LNCaP clone FGC (cell line): ENCODE measurements at regions not wholly inside any gene's neighbourhood (a gene's known extent, or its start where the extent isn't known, plus 50 kb on each side); places are given as distances from the start of the nearest gene placed in this dataset.
"Not testable (repeated sequence)": the region's sequence is repeated elsewhere in the genome, so short reads cannot be mapped to it uniquely, and the experiment has no call there.

Source experiments
- DNase-seq: peaks from one replicate; pipeline ENCODE4 v3.0.0-alpha.2; 2011; ENCODE audit warnings: low read depth
- H3K4me3 ChIP-seq: 2 replicates; pipeline ENCODE4 v1.5.1; 2011; ENCODE audit warnings: mild to moderate bottlenecking, low read depth, low read length, control low read depth
- CTCF ChIP-seq: IDR thresholded peaks from 2 replicates; pipeline ENCODE4 v1.5.1; 2012; ENCODE audit warnings: mild to moderate bottlenecking; ENCODE audit not compliant: control insufficient read depth, insufficient read depth; ENCODE audit errors: extremely low read depth

DNA sequence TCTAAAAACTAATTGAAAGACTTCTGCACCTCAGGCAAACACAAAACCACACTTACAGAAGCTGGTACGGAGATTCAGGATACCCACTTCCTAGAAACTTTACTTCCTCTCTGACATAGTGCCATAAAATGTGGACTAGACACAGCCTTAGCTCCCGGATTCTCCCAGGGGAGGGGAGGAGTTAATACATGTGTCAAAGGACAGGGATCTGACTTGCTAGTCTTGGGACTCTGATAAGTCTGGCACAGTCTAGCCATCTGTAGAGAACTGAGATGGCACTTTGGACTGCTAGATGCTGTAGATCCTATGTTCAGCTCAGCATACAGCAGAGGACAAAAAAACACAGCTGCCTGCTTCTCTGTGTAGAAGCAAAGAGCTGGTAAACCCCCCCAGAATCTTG lies 769.8 kb upstream of the MIR17HG start:
- TF ChIP-seq CTCF = no peak
- no peak for DNase-seq

GRCh38 chr13:90585392-90585791 lies 762.1 kb upstream of the MIR17HG start:
- DNase-seq = no peak
- H3K4me3 ChIP-seq = no peak overlapping the region
- TF ChIP-seq CTCF = no peak

More for the DNA sequence above, 769.8 kb upstream of the MIR17HG start:
- no peak overlapping the region for H3K4me3 ChIP-seq

GRCh38 chr13:90591260-90591926 lies 756.1 kb upstream of the MIR17HG start:
- DNase-seq = no peak
- no peak for TF ChIP-seq CTCF
- H3K4me3 ChIP-seq = no peak overlapping the region

- no peak overlapping the region for H3K4me3 ChIP-seq
- no peak for DNase-seq
- TF ChIP-seq CTCF = no peak
Measured at GRCh38 chr13:90591927-90592268, 755.6 kb upstream of the MIR17HG start.

DNA sequence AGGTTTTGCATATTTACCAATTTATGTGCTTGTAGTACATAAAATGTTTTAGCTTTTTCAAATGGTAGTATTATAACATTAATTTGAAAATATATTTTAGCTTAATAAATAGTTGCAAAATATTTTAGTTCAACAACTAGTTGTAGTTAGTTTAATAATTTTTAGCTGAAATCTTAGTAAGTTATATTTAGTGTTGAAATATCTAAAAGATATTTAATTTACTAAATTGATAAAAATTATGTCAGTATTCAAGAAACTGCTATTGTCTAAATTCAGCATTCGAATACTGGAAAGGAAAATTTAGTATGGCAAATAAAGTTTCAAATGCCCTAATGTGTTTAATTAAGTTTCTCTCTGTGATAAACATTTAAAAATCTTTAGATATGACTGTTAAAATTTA lies 754.5 kb upstream of the MIR17HG start:
- no peak for DNase-seq
- H3K4me3 ChIP-seq = no peak overlapping the region

GRCh38 chr13:90594681-90595080 lies 752.8 kb upstream of the MIR17HG start:
- DNase-seq = no peak
- no peak overlapping the region for H3K4me3 ChIP-seq
- TF ChIP-seq CTCF = no peak

More for the DNA sequence above, 754.5 kb upstream of the MIR17HG start:
- no peak for TF ChIP-seq CTCF

DNA sequence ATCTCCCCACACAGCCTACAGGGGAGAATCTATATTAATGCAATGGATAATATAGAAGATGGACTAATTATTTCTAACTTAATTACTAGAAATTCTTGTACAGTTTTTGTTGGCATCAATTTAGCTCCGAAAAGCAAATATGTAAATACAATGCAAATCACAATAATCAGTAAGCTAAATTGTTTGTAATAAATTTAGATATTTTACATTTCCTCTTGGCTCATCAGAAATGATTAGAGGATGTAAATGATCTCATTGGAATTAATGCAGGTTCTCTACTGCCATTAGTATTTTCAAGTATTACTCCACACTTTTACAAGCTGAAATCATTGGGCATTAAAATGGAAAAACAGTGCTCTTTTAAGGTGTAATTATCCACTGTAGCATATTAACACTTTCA lies 741.8 kb upstream of the MIR17HG start:
- no peak for DNase-seq
- TF ChIP-seq CTCF = no peak
- H3K4me3 ChIP-seq = no peak overlapping the region

- not testable (repeated sequence) for H3K4me3 ChIP-seq, DNase-seq
Measured at GRCh38 chr13:90606921-90607320, 740.6 kb upstream of the MIR17HG start.
